ENCODE measurements at regions not wholly inside any gene's neighbourhood (a gene's known extent, or its start where the extent isn't known, plus 50 kb on each side); places are given as distances from the start of the nearest gene placed in this dataset.

GRCh38 chr1:201660931-201661822 is 122.2 kb downstream of the NAV1 start:
- no peak for DNase-seq

- no peak for DNase-seq
Observed at GRCh38 chr1:201661823-201662359, 123.0 kb downstream of the NAV1 start.

GRCh38 chr1:201662646-201663045 is 123.7 kb downstream of the NAV1 start:
- DNase-seq: no peak

GRCh38 chr1:201663491-201664113 is 124.7 kb downstream of the NAV1 start:
- DNase-seq: no peak

GRCh38 chr1:201665036-201665435 is 126.1 kb downstream of the NAV1 start:
- DNase-seq: no peak

- DNase-seq: no peak
Observed at GRCh38 chr1:201666102-201666501, 127.2 kb downstream of the NAV1 start.

GRCh38 chr1:201666645-201667044 is 127.7 kb downstream of the NAV1 start:
- DNase-seq: no peak

GRCh38 chr1:201667479-201667878 is 128.6 kb downstream of the NAV1 start:
- no peak for DNase-seq

GRCh38 chr1:201670517-201670916 is 131.6 kb downstream of the NAV1 start:
- no peak for DNase-seq

GRCh38 chr1:201672685-201673084 is 133.8 kb downstream of the NAV1 start:
- no peak for DNase-seq

GRCh38 chr1:201673093-201673492 is 134.2 kb downstream of the NAV1 start:
- no peak for DNase-seq

- DNase-seq: no peak
Observed at GRCh38 chr1:201673915-201674314, 135.0 kb downstream of the NAV1 start.

GRCh38 chr1:201675143-201675542 is 136.2 kb downstream of the NAV1 start:
- DNase-seq: no peak

- no peak for DNase-seq
Observed at GRCh38 chr1:201676197-201676596, 137.3 kb downstream of the NAV1 start.

GRCh38 chr1:201676641-201677040 is 137.7 kb downstream of the NAV1 start:
- no peak for DNase-seq

- no peak for DNase-seq
Observed at GRCh38 chr1:201678264-201679101, 139.6 kb downstream of the NAV1 start.

GRCh38 chr1:201681375-201681774 is 142.4 kb downstream of the NAV1 start:
- no peak for DNase-seq

- no peak for DNase-seq
Observed at GRCh38 chr1:201682964-201683363, 144.0 kb downstream of the NAV1 start.

- no peak for DNase-seq
Observed at GRCh38 chr1:201683397-201683796, 144.5 kb downstream of the NAV1 start.

GRCh38 chr1:201685485-201685884 is 143.5 kb upstream of the IPO9 start:
- DNase-seq: no peak

GRCh38 chr1:201686714-201687455 is 142.1 kb upstream of the IPO9 start:
- DNase-seq: no peak

GRCh38 chr1:201688514-201688913 is 140.4 kb upstream of the IPO9 start:
- no peak for DNase-seq
